H1 (cell line): ENCODE measurements at regions not wholly inside any gene's neighbourhood (a gene's known extent, or its start where the extent isn't known, plus 50 kb on each side); places are given as distances from the start of the nearest gene placed in this dataset.

ENCODE experiments used
- CTCF ChIA-PET: fragments of 300-600 bp; sonication (Branson Sonifier 250); formaldehyde crosslinking; loops from one replicate; lab custom pipeline; 2021; ENCODE audit not compliant: partially characterized antibody; lab: Charles Lee
- POLR2A ChIA-PET: fragments of 300-600 bp; sonication (Branson Sonifier 250); formaldehyde crosslinking; loops from one replicate; lab custom pipeline; 2021; ENCODE audit warnings: inconsistent platforms; ENCODE audit not compliant: partially characterized antibody; lab: Charles Lee
- DNase-seq, 2 experiments: peaks; one replicate each; pipeline versions ENCODE4 v3.0.0 to v3.0.0-alpha.2; 2010 to 2022; ENCODE audit warnings: low spot score in 2 of 2, low read depth in 1 of 2, mixed read lengths in 1 of 2
- FAIRE-seq: peaks from 2 replicates; lab custom pipeline; 2011; peaks lifted over from hg19 to GRCh38; lab: Jason Lieb, UNC
- H2AFZ ChIP-seq: 2 replicates; pipeline ENCODE4 v1.8.1; 2012; ENCODE audit warnings: low read length, inconsistent platforms
- H2AK5ac ChIP-seq: 2 replicates; pipeline ENCODE4 v1.6.1; 2013; ENCODE audit warnings: low read depth, low read length
- H2BK120ac ChIP-seq: replicated peaks from 2 replicates; pipeline ENCODE3; 2013; ENCODE audit warnings: low read depth, low read length, inconsistent platforms
- H2BK12ac ChIP-seq: 2 replicates; pipeline ENCODE4 v1.6.1; 2013; ENCODE audit warnings: low read depth, low read length
- H2BK15ac ChIP-seq: 2 replicates; pipeline ENCODE4 v1.6.1; 2013; ENCODE audit warnings: low read length
- H2BK20ac ChIP-seq: 2 replicates; pipeline ENCODE4 v1.6.1; 2013; ENCODE audit warnings: low read length
- H2BK5ac ChIP-seq: 2 replicates; pipeline ENCODE4 v1.6.1; 2013; ENCODE audit warnings: low read depth, low read length
- H3K14ac ChIP-seq: 2 replicates; pipeline ENCODE4 v1.6.1; 2013; ENCODE audit warnings: inconsistent platforms; ENCODE audit not compliant: insufficient read length
- H3K18ac ChIP-seq: 2 replicates; pipeline ENCODE4 v1.6.1; 2013; ENCODE audit warnings: low read length; ENCODE audit errors: extremely low read depth
- H3K23ac ChIP-seq: 2 replicates; pipeline ENCODE4 v1.6.1; 2013; ENCODE audit warnings: inconsistent platforms; ENCODE audit not compliant: insufficient read length
- H3K23me2 ChIP-seq: 2 replicates; pipeline ENCODE4 v1.6.1; 2013; ENCODE audit warnings: low read depth, low read length
- H3K27ac ChIP-seq: 2 replicates; pipeline ENCODE4 v1.6.1; 2011; ENCODE audit warnings: low read depth, low read length, inconsistent platforms
- H3K27me3 ChIP-seq, 4 experiments: replicated peaks in 1 of 4; 1 replicate in 1 of 4; 2 replicates in 3 of 4; pipeline versions ENCODE4 v1.6.1 to v1.8.1; 2011 to 2013; ENCODE audit warnings: low read length in 3 of 4, mild to moderate bottlenecking in 3 of 4, inconsistent platforms in 2 of 4, mixed read lengths in 2 of 4, moderate library complexity in 1 of 4; ENCODE audit not compliant: control insufficient read depth in 3 of 4, insufficient read depth in 3 of 4; ENCODE audit errors: extremely low read depth in 1 of 4
- H3K36me3 ChIP-seq, 4 experiments: 2 replicates each; pipeline versions ENCODE4 v1.6.1 to v1.8.1; 2011 to 2013; ENCODE audit warnings: mild to moderate bottlenecking in 4 of 4, low read length in 3 of 4, moderate library complexity in 2 of 4, control low read depth in 1 of 4, inconsistent platforms in 1 of 4; ENCODE audit not compliant: insufficient read depth in 4 of 4, control insufficient read depth in 2 of 4
- H3K4ac ChIP-seq: replicated peaks from 2 replicates; pipeline ENCODE3; 2013; ENCODE audit warnings: low read length, low read depth, mixed read lengths, inconsistent platforms; ENCODE audit not compliant: insufficient read length
- H3K4me1 ChIP-seq, 4 experiments: replicated peaks in 1 of 4; 1 replicate in 1 of 4; 2 replicates in 3 of 4; pipeline versions ENCODE4 v1.6.1 to v1.8.1; 2011 to 2013; ENCODE audit warnings: low read length in 3 of 4, inconsistent platforms in 2 of 4, mixed read lengths in 1 of 4; ENCODE audit not compliant: insufficient read depth in 4 of 4, control insufficient read depth in 3 of 4
- H3K4me2 ChIP-seq, 2 experiments: 2 replicates each; pipeline versions ENCODE4 v1.6.1 to v1.8.1; 2011 to 2013; ENCODE audit warnings: low read depth in 2 of 2, low read length in 2 of 2, control low read depth in 1 of 2, inconsistent platforms in 1 of 2, mild to moderate bottlenecking in 1 of 2; ENCODE audit not compliant: insufficient read depth in 1 of 2
- H3K4me3 ChIP-seq, 4 experiments: fragments of 200-600, 300-600 bp in 1 of 4; sonication (generic), shearing (Covaris generic), sonication (Bioruptor Twin) in 1 of 4; 2 replicates each; pipeline versions ENCODE4 v1.5.1 to v1.8.1; 2011 to 2016; ENCODE audit warnings: low read length in 4 of 4, low read depth in 3 of 4, control low read depth in 2 of 4, inconsistent platforms in 2 of 4, mild to moderate bottlenecking in 2 of 4, mixed read lengths in 1 of 4, moderate library complexity in 1 of 4; ENCODE audit not compliant: insufficient read depth in 2 of 4; ENCODE audit errors: extremely low read depth in 1 of 4
- H3K56ac ChIP-seq: replicated peaks from 2 replicates; pipeline ENCODE3; 2013; ENCODE audit warnings: low read depth, mild to moderate bottlenecking, mixed read lengths, low read length, inconsistent platforms; ENCODE audit not compliant: insufficient read length
- H3K79me1 ChIP-seq: 2 replicates; pipeline ENCODE4 v1.6.1; 2013; ENCODE audit warnings: low read depth, low read length, control low read depth
- H3K79me2 ChIP-seq, 2 experiments: 2 replicates each; pipeline versions ENCODE4 v1.6.1 to v1.8.1; 2012 to 2013; ENCODE audit warnings: low read length in 2 of 2, mild to moderate bottlenecking in 2 of 2, inconsistent platforms in 1 of 2; ENCODE audit not compliant: insufficient read depth in 2 of 2, control insufficient read depth in 1 of 2
- H3K9ac ChIP-seq, 4 experiments: replicated peaks in 1 of 4; 1 replicate in 1 of 4; 2 replicates in 3 of 4; pipeline versions ENCODE4 v1.6.1 to v1.8.1; 2011 to 2013; ENCODE audit warnings: low read depth in 3 of 4, low read length in 3 of 4, control low read depth in 2 of 4, mild to moderate bottlenecking in 2 of 4, moderate library complexity in 2 of 4, inconsistent platforms in 1 of 4; ENCODE audit errors: extremely low read depth in 1 of 4
- H3K9me3 ChIP-seq, 2 experiments: 2 replicates each; pipeline versions ENCODE4 v1.6.1 to v1.8.1; 2012 to 2013; ENCODE audit warnings: mild to moderate bottlenecking in 2 of 2, moderate library complexity in 2 of 2, control low read depth in 1 of 2, inconsistent platforms in 1 of 2, low read depth in 1 of 2, low read length in 1 of 2, mixed read lengths in 1 of 2; ENCODE audit not compliant: insufficient read depth in 2 of 2
- H4K20me1 ChIP-seq, 2 experiments: replicated peaks in 1 of 2; 2 replicates each; pipeline versions ENCODE3 to v1.8.1; 2011 to 2013; ENCODE audit warnings: inconsistent platforms in 2 of 2, low read length in 2 of 2, mild to moderate bottlenecking in 1 of 2; ENCODE audit not compliant: insufficient read depth in 2 of 2, control insufficient read depth in 1 of 2
- H4K5ac ChIP-seq: 2 replicates; pipeline ENCODE4 v1.6.1; 2013; ENCODE audit warnings: low read length, low read depth, mixed read lengths, inconsistent platforms; ENCODE audit not compliant: insufficient read length
- H4K8ac ChIP-seq: 2 replicates; pipeline ENCODE4 v1.8.0; 2013; ENCODE audit warnings: mild to moderate bottlenecking, moderate library complexity, low read length, inconsistent platforms; ENCODE audit not compliant: insufficient read depth; ENCODE audit errors: extremely low read depth
- H4K91ac ChIP-seq: replicated peaks from 2 replicates; pipeline ENCODE3; 2013; ENCODE audit warnings: low read length, mixed read lengths, inconsistent platforms; ENCODE audit not compliant: insufficient read length
- CBX5 ChIP-seq: fragments of 300-800, 300-1000 bp; sonication (generic); IDR thresholded peaks from 2 replicates; pipeline ENCODE4 v1.7.1; 2016; ENCODE audit warnings: antibody characterized with exemption, low read length, low read depth
- CHD2 ChIP-seq: IDR thresholded peaks from 2 replicates; pipeline ENCODE4 v1.6.1; 2012; ENCODE audit warnings: low read length, improper control_type of control experiment
- CREB1 ChIP-seq: IDR thresholded peaks from 2 replicates; pipeline ENCODE4 v1.6.1; 2012; ENCODE audit warnings: inconsistent platforms
- FOSL1 ChIP-seq: IDR thresholded peaks from 2 replicates; pipeline ENCODE4 v1.6.1; 2011; ENCODE audit warnings: mild to moderate bottlenecking, low read depth, low read length, moderate library complexity; ENCODE audit not compliant: insufficient read depth
- GTF2F1 ChIP-seq: IDR thresholded peaks from 2 replicates; pipeline ENCODE4 v1.6.1; 2012; ENCODE audit warnings: low read depth, low read length, improper control_type of control experiment, borderline replicate concordance
- JUN ChIP-seq: IDR thresholded peaks from 2 replicates; pipeline ENCODE4 v1.6.1; 2011; ENCODE audit warnings: low read depth, mild to moderate bottlenecking, improper control_type of control experiment, low read length
- MAFK ChIP-seq: IDR thresholded peaks from 2 replicates; pipeline ENCODE4 v1.6.1; 2012; ENCODE audit warnings: low read depth, mild to moderate bottlenecking, improper control_type of control experiment, low read length
- POLR2A ChIP-seq, 2 experiments: IDR thresholded peaks; 1 replicate in 1 of 2; 2 replicates in 1 of 2; pipeline ENCODE4 v1.6.1; 2011; ENCODE audit warnings: low read depth in 2 of 2, low read length in 2 of 2, mild to moderate bottlenecking in 2 of 2; ENCODE audit errors: control extremely low read depth in 1 of 2
- POLR2AphosphoS5 ChIP-seq: IDR thresholded peaks from 2 replicates; pipeline ENCODE4 v1.6.1; 2011; ENCODE audit warnings: low read depth, low read length
- TCF12 ChIP-seq: IDR thresholded peaks from 2 replicates; pipeline ENCODE4 v1.6.1; 2011; ENCODE audit warnings: low read depth, mild to moderate bottlenecking, low read length
- WGBS, 2 experiments: shearing (Covaris generic) in 1 of 2; methylation state at CpG; one replicate each; pipeline versions ENCODE4 v1.1.6 to v1.1.7; 2013 to 2015; ENCODE audit warnings: low lambda C conversion rate in 2 of 2, mixed read lengths in 2 of 2, inconsistent platforms in 1 of 2, low coverage in 1 of 2, missing lambda C conversion rate in 1 of 2; ENCODE audit not compliant: insufficient replicate concordance in 2 of 2, insufficient coverage in 1 of 2, insufficient read length in 1 of 2; ENCODE audit errors: extremely low coverage in 1 of 2, missing lambda C conversion rate in 1 of 2; 5-methylcytosine and 5-hydroxymethylcytosine counted together

DNA sequence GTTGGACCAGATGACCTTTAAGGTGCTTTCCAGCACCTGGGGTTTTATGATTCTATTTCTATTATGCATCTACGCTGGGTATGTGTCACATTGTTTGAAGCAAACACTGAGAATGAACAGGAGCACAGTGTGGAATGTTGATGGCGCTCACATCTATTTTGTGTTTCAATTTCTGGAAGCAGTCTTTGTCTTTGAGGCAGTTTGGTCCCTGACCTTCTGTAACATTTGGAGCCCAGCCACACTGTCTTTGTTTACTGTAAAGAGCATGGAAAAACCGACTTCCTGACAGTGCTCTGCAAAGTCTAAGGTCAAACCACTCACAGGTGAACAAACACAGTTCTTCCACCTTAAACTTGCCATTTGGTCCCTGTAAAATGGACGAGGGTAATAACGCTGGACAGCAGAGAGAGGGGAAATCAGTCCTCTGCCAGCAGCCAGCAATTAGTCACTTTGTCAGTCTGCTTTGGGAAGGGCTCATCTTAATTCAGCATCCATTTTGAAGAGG lies 155.5 kb downstream of the PRL start:
- no peak overlapping the region for H3K4me3 ChIP-seq
- no peak overlapping the region for H2BK120ac ChIP-seq
- H3K9me3 ChIP-seq: no peaks in the 10 kb centered on the region
- no peak overlapping the region for H3K27ac ChIP-seq
- no peak overlapping the region for H3K9ac ChIP-seq
- no peak overlapping the region for H2BK20ac ChIP-seq
- H3K4ac ChIP-seq: no peak overlapping the region
- no peak overlapping the region for H3K23ac ChIP-seq
- H3K18ac ChIP-seq: no peak overlapping the region
- H4K20me1 ChIP-seq: no peaks in the 10 kb centered on the region
- H2AK5ac ChIP-seq: no peak overlapping the region
- H3K79me1 ChIP-seq: no peaks in the 10 kb centered on the region
- DNase-seq: no peak
- no peak overlapping the region for H2BK5ac ChIP-seq
- H2BK15ac ChIP-seq: no peak overlapping the region
- no peak overlapping the region for H2AFZ ChIP-seq
- peaks cover 2 to 12% (median 4%) of the 10 kb centered on the region in 4 experiments; a peak in 6 of 7 replicates for H3K4me1 ChIP-seq
- 90% methylated on average over 5 of the region's 5 CpGs; no CpG with 5 or more reads in 1 of the 2 experiments for WGBS, 2 experiments
- no peaks in the 10 kb centered on the region for H3K23me2 ChIP-seq
- H4K91ac ChIP-seq: no peak overlapping the region
- no peak for FAIRE-seq
- H3K14ac ChIP-seq: no peak overlapping the region
- TF ChIP-seq POLR2A (IDR thresholded peaks at IDR 0.05; ENCODE audit: control extremely low read depth in 1 of 2, low read depth in 2 of 2, low read length in 2 of 2) (no peak), TCF12 (no peak), MAFK (no peak), POLR2AphosphoS5 (no peak), CBX5 (no peak), JUN (no peak), GTF2F1 (no peak), CHD2 (no peak), CREB1 (no peak), FOSL1 (no peak)
- no peaks in the 10 kb centered on the region for H3K36me3 ChIP-seq
- CTCF ChIA-PET: no interaction called here
- H3K56ac ChIP-seq: no peak overlapping the region
- H4K8ac ChIP-seq: no peak overlapping the region
- H3K79me2 ChIP-seq: no peaks in the 10 kb centered on the region
- no peak overlapping the region for H4K5ac ChIP-seq
- H3K4me2 ChIP-seq: no peak overlapping the region
- POLR2A ChIA-PET: no interaction called here
- H3K27me3 ChIP-seq: no peaks in the 10 kb centered on the region
- no peak overlapping the region for H2BK12ac ChIP-seq
